Fibroblast of the aortic adventitia (primary cell): ENCODE measurements at regions not wholly inside any gene's neighbourhood (a gene's known extent, or its start where the extent isn't known, plus 50 kb on each side); places are given as distances from the start of the nearest gene placed in this dataset.

ENCODE experiments used
- DNase-seq: peaks from one replicate; pipeline ENCODE4 v3.0.0-alpha.2; 2010; ENCODE audit warnings: low read depth
- H3K4me3 ChIP-seq: 2 replicates; pipeline ENCODE4 v1.5.1; 2011; ENCODE audit warnings: low read depth, mild to moderate bottlenecking, control low read depth, low read length, moderate library complexity
- TF ChIP-seq, protein P1 (sequence below): IDR thresholded peaks from 2 replicates; pipeline ENCODE4 v1.5.1; 2011; ENCODE audit warnings: mild to moderate bottlenecking, low read length, control low read depth, inconsistent platforms; ENCODE audit not compliant: insufficient read depth

DNA sequence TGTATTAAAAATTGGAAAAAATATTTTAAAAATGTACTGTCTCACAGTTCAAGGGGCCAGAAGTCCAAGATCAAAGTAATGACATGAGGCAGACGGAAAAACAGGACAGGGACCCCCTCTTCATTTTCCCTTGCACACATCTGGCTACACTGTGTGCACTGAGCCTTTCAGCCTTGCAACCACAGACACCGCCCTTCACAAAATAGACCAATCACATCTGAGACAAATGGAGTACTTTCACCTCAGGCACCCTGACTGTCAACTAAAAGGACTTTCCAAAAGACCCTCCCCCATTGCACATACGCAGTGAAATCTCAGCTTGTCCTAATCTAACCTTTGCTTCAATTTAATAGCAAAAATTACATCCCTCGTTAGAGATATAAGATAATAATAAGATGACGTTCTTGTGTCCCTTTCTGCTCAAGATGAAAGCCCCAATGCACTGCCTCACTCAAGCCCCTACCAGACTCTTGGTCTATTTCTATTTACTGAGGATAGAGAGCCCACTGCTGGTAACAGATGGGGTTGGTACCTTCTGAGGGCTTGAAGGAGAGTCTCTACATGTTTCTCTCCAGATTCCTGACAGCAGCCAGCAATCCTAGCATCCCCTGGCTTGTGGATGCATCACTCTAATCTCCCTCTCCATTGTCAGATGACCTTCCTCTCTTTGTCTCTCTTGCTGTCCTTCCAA is 514.8 kb upstream of the ADAMTS16 start:
- TF ChIP-seq, protein P1, sequence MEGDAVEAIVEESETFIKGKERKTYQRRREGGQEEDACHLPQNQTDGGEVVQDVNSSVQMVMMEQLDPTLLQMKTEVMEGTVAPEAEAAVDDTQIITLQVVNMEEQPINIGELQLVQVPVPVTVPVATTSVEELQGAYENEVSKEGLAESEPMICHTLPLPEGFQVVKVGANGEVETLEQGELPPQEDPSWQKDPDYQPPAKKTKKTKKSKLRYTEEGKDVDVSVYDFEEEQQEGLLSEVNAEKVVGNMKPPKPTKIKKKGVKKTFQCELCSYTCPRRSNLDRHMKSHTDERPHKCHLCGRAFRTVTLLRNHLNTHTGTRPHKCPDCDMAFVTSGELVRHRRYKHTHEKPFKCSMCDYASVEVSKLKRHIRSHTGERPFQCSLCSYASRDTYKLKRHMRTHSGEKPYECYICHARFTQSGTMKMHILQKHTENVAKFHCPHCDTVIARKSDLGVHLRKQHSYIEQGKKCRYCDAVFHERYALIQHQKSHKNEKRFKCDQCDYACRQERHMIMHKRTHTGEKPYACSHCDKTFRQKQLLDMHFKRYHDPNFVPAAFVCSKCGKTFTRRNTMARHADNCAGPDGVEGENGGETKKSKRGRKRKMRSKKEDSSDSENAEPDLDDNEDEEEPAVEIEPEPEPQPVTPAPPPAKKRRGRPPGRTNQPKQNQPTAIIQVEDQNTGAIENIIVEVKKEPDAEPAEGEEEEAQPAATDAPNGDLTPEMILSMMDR: no peak
- DNase-seq: no peak
- no peak overlapping the region for H3K4me3 ChIP-seq

- DNase-seq: no peak
- TF ChIP-seq, protein P1: no peak
- H3K4me3 ChIP-seq: no peak overlapping the region
Observed at GRCh38 chr5:4627131-4627530, 513.0 kb upstream of the ADAMTS16 start.

DNA sequence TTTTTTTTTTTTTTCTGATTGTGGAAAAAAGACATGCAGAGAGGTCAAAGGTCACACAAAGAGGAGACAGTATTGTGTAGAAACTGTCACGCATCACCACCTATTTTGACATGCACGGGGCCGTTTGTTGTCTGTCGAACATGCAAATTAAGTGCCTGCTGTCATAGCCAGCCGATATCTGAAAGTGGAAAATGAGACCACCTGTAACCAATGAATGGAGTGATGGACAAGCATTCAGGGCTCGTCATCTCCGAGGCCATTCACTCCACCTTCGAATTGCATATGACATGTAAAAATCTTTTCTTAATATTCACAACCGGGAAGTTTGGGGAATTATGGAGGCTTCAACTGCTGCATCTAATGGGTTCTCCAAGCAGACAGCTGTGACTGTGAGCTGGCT is 512.2 kb upstream of the ADAMTS16 start:
- TF ChIP-seq, protein P1: no peak
- DNase-seq: no peak
- no peak overlapping the region for H3K4me3 ChIP-seq

GRCh38 chr5:4628645-4629385 is 511.3 kb upstream of the ADAMTS16 start:
- TF ChIP-seq, protein P1: no peak
- no peak for DNase-seq
- no peak overlapping the region for H3K4me3 ChIP-seq

- no peak overlapping the region for H3K4me3 ChIP-seq
- TF ChIP-seq, protein P1: no peak
- no peak for DNase-seq
Observed at GRCh38 chr5:4630031-4630430, 510.1 kb upstream of the ADAMTS16 start.

GRCh38 chr5:4634342-4634741 is 505.8 kb upstream of the ADAMTS16 start:
- TF ChIP-seq, protein P1: no peak
- H3K4me3 ChIP-seq: no peak overlapping the region
- no peak for DNase-seq
